ENCODE measurements at regions not wholly inside any gene's neighbourhood (a gene's known extent, or its start where the extent isn't known, plus 50 kb on each side); places are given as distances from the start of the nearest gene placed in this dataset.
"Not testable (repeated sequence)": the region's sequence is repeated elsewhere in the genome, so short reads cannot be mapped to it uniquely, and the experiment has no call there.

DNA sequence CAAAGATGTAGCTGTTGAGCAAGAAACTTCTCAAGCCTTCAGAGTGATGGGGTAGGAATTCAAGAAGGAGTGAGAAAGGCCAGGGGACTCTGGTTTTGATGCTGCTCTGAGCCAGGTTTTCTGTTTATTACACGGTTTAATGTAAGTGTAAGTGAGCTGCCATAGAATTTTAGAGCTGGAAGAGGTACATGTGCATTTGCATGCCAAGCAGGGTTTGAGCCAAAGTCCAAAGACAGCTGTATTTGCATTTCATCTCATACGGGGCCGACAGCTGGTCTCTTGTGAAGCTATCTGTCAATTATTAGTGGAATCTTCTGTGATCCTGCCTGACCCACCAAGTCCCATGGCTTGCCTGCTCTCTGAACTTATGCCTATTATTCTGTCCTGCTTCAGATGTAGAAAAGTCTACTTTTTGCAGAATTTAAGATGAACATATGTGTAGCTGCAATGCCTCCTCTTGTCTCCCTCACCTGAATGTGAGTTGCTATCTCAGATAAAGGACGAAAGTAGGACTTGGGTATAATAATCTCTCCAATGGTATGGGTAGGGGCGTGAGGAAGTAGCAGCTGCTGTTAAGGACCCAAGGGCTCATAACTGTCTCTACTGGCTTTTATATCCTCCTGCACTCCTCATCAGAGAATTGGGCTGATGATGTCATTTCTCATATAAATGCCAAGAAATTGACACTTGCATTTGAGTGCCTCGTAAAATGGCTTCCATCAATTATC is 160.0 kb downstream of the SQOR start:
- H3K27me3 ChIP-seq (ENCODE audit: control insufficient read depth, insufficient read depth, low read length) = no peaks in the 10 kb centered on the region
- H3K36me3 ChIP-seq (replicated peaks; ENCODE audit: control insufficient read depth, insufficient read depth, low read length) = no peaks in the 10 kb centered on the region
- DNase-seq = no peak
- H3K4me3 ChIP-seq (ENCODE audit: insufficient read depth, low read depth, low read length) = no peak overlapping the region

DNA sequence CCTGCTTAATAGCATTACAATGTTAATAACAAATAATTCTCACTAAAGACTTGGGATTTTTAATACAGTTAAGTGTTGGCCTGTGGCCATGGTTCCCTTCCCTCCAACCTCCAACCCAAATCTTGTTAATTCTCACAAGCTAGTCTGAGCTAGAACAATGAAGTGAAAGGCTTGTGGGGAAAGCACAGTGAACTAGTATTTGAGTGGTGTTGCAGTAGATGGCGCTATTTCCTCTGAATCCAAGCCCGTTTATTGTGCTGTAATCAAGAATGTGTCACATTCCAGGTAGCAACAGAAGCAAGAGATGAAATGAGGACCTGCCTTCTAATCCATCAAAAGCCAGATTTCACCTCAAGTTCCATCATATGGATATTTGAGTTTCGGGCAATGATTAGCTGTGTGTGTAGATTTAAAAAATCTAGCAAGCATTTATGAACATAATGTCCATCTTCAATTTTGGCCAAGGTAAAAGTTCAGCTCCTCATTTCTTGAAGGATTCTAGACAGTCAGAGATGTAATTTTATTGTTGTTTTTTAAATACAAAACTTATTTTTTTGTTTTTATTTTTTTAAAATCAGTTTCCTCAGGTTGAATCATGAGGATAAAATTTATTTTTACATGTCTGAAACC is 160.7 kb downstream of the SQOR start:
- DNase-seq = peak; percentile 49
- no peaks in the 10 kb centered on the region for H3K27me3 ChIP-seq (ENCODE audit: control insufficient read depth, insufficient read depth, low read length)
- no peak overlapping the region for H3K4me3 ChIP-seq (ENCODE audit: insufficient read depth, low read depth, low read length)
- no peaks in the 10 kb centered on the region for H3K36me3 ChIP-seq (replicated peaks; ENCODE audit: control insufficient read depth, insufficient read depth, low read length)

DNA sequence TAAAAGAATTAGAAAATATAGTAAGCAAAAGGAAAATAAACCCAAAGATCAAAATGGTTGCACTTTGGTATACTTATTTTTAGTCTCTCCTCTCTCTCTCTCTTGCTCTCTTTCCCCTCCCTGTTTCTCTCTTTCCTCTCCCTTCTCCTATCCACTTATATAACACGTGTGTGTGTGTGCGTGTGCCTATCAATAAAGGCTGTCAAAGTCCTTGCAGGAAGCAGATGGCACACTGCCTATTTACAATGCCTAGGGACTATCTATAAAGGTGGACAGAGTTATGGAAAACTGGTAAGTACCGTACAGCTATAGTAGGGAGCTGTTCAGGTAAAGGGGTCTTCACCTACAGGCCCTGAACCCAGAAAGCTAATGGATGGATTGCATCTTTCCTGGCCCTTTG is 161.6 kb downstream of the SQOR start:
- H3K27me3 ChIP-seq (ENCODE audit: control insufficient read depth, insufficient read depth, low read length) = no peaks in the 10 kb centered on the region
- no peak overlapping the region for H3K4me3 ChIP-seq (ENCODE audit: insufficient read depth, low read depth, low read length)
- DNase-seq = no peak
- H3K36me3 ChIP-seq (replicated peaks; ENCODE audit: control insufficient read depth, insufficient read depth, low read length) = no peaks in the 10 kb centered on the region

DNA sequence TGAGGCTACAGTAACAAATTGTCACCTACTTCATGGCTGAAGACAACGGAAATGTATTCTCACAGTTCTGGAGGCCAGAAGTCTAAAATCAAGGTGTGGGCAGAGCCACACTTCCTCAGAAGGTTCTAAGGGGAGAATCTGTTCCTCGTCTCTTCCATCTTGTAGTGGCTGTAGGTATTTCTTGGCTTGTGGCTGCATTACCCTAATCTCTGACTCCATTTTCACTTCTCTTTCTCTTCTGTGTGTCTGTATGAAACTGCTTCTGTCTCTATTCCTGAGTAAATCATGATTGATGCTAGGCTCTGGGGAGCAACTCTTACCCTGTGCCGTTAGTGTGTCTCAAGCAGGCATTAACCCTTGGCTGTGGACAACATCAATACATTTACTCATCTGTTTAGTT is 164.7 kb downstream of the SQOR start:
- DNase-seq = no peak
- Histone ChIP-seq H3K36me3 (replicated peaks; ENCODE audit: control insufficient read depth, insufficient read depth, low read length) (no peaks in the 10 kb centered on the region), H3K4me3 (ENCODE audit: insufficient read depth, low read depth, low read length) (no peak overlapping the region), H3K27me3 (ENCODE audit: control insufficient read depth, insufficient read depth, low read length) (no peaks in the 10 kb centered on the region)

- Histone ChIP-seq H3K36me3 (replicated peaks; ENCODE audit: control insufficient read depth, insufficient read depth, low read length) (no peaks in the 10 kb centered on the region), H3K27me3 (ENCODE audit: control insufficient read depth, insufficient read depth, low read length) (no peaks in the 10 kb centered on the region), H3K4me3 (ENCODE audit: insufficient read depth, low read depth, low read length) (no peak overlapping the region)
- DNase-seq = no peak
These were observed 166.7 kb downstream of the SQOR start for GRCh38 chr15:45801543-45801942.

GRCh38 chr15:45802140-45802539 is 167.3 kb downstream of the SQOR start:
- Histone ChIP-seq H3K27me3 (ENCODE audit: control insufficient read depth, insufficient read depth, low read length) (no peaks in the 10 kb centered on the region), H3K4me3 (ENCODE audit: insufficient read depth, low read depth, low read length) (no peak overlapping the region), H3K36me3 (replicated peaks; ENCODE audit: control insufficient read depth, insufficient read depth, low read length) (no peaks in the 10 kb centered on the region)
- no peak for DNase-seq

- DNase-seq = no peak
- Histone ChIP-seq H3K4me3 (ENCODE audit: insufficient read depth, low read depth, low read length) (no peak overlapping the region), H3K27me3 (ENCODE audit: control insufficient read depth, insufficient read depth, low read length) (no peaks in the 10 kb centered on the region), H3K36me3 (replicated peaks; ENCODE audit: control insufficient read depth, insufficient read depth, low read length) (no peaks in the 10 kb centered on the region)
These were observed 169.2 kb downstream of the SQOR start for GRCh38 chr15:45804028-45804427.

DNA sequence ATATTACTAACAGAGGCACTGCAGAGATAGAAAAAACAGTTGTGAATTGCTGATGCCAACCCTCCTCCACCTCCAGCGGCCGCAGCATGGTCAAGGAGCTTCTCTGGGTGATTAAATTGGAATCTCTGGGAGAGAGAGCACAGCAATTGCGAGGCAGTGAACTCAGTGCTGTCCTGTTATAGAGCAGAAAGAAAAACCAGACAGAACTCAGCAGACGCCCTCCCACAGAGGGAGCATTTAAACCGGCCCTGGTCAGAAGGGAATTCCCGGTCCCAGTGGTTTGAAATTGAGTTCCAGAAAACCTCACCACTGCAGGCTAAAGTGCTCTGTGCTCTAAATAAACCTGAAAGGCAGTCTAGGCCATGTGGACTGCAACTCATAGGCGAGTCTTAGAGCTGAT is 175.4 kb downstream of the SQOR start:
- Histone ChIP-seq H3K4me3 (ENCODE audit: insufficient read depth, low read depth, low read length) (no peak overlapping the region), H3K27me3 (ENCODE audit: control insufficient read depth, insufficient read depth, low read length) (no peaks in the 10 kb centered on the region), H3K36me3 (replicated peaks; ENCODE audit: control insufficient read depth, insufficient read depth, low read length) (no peaks in the 10 kb centered on the region)
- no peak for DNase-seq

DNA sequence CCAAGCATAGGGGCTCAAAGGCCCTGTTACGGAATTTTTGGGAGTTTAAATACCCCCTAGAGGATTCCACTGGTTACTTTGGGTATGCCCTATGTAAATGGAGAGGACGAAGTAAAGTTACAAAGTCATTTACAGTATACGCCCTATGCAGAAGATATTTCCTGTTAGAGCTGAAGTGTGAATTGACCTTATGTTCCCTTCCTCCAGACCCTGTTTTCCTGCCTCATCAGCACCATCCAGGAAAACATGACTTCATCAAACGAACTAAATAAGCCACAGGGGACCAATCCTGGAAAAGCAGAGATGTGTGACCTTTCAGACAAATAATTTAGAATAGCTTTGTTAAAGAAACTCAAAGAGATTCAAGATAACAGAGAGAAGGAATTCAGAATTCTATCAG is 177.4 kb downstream of the SQOR start:
- H3K36me3 ChIP-seq (replicated peaks; ENCODE audit: control insufficient read depth, insufficient read depth, low read length) = no peaks in the 10 kb centered on the region
- DNase-seq = no peak

GRCh38 chr15:45817578-45817977 is 182.7 kb downstream of the SQOR start:
- H3K36me3 ChIP-seq (replicated peaks; ENCODE audit: control insufficient read depth, insufficient read depth, low read length); H3K27me3 ChIP-seq (ENCODE audit: control insufficient read depth, insufficient read depth, low read length); H3K4me3 ChIP-seq (ENCODE audit: insufficient read depth, low read depth, low read length); DNase-seq: not testable (repeated sequence)

More for the DNA sequence above, 177.4 kb downstream of the SQOR start:
- Histone ChIP-seq H3K27me3 (ENCODE audit: control insufficient read depth, insufficient read depth, low read length) (no peaks in the 10 kb centered on the region), H3K4me3 (ENCODE audit: insufficient read depth, low read depth, low read length) (no peak overlapping the region)

- no peak overlapping the region for H3K4me3 ChIP-seq (ENCODE audit: insufficient read depth, low read depth, low read length)
- no peak for DNase-seq
- H3K36me3 ChIP-seq (replicated peaks; ENCODE audit: control insufficient read depth, insufficient read depth, low read length) = no peaks in the 10 kb centered on the region
- H3K27me3 ChIP-seq (ENCODE audit: control insufficient read depth, insufficient read depth, low read length) = no peaks in the 10 kb centered on the region
These were observed 186.6 kb downstream of the SQOR start for GRCh38 chr15:45821390-45821789.

- not testable (repeated sequence) for DNase-seq; H3K4me3 ChIP-seq (ENCODE audit: insufficient read depth, low read depth, low read length); H3K36me3 ChIP-seq (replicated peaks; ENCODE audit: control insufficient read depth, insufficient read depth, low read length)
These were observed 188.1 kb downstream of the SQOR start for GRCh38 chr15:45822968-45823367.

GRCh38 chr15:45827275-45827674 is 192.4 kb downstream of the SQOR start:
- H3K36me3 ChIP-seq (replicated peaks; ENCODE audit: control insufficient read depth, insufficient read depth, low read length) = no peaks in the 10 kb centered on the region
- no peaks in the 10 kb centered on the region for H3K27me3 ChIP-seq (ENCODE audit: control insufficient read depth, insufficient read depth, low read length)
- H3K4me3 ChIP-seq (ENCODE audit: insufficient read depth, low read depth, low read length) = no peak overlapping the region
- DNase-seq = no peak

More at GRCh38 chr15:45822968-45823367, 188.1 kb downstream of the SQOR start:
- not testable (repeated sequence) for H3K27me3 ChIP-seq (ENCODE audit: control insufficient read depth, insufficient read depth, low read length)

DNA sequence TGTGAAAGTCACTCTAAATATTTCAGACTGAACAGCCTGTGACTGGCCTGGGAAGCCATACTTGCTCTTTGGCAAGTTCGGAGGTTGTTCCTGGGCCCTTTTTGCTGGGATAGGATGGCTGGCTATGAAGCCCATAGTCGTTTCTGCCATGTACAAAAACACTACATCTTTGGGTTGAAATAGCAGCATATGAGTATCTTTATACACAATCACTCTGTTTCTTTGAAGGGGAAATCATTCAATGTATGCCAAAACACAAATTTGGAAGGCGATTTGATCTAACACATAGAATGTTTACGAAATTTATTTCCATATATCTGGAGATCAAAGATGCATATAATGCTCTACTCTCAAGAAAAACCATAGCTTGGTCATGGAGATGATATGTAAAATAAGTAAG is 192.9 kb downstream of the SQOR start:
- no peak overlapping the region for H3K4me3 ChIP-seq (ENCODE audit: insufficient read depth, low read depth, low read length)
- no peaks in the 10 kb centered on the region for H3K36me3 ChIP-seq (replicated peaks; ENCODE audit: control insufficient read depth, insufficient read depth, low read length)
- no peak for DNase-seq
- no peaks in the 10 kb centered on the region for H3K27me3 ChIP-seq (ENCODE audit: control insufficient read depth, insufficient read depth, low read length)

GRCh38 chr15:45829336-45830153 is 194.7 kb downstream of the SQOR start:
- DNase-seq = peak; percentile 36

More at GRCh38 chr15:45829336-45830153, 194.7 kb downstream of the SQOR start:
- Histone ChIP-seq H3K27me3 (ENCODE audit: control insufficient read depth, insufficient read depth, low read length) (no peaks in the 10 kb centered on the region), H3K4me3 (ENCODE audit: insufficient read depth, low read depth, low read length) (no peak overlapping the region), H3K36me3 (replicated peaks; ENCODE audit: control insufficient read depth, insufficient read depth, low read length) (no peaks in the 10 kb centered on the region)

Data from H7 (cell line).